ENCODE measurements at regions not wholly inside any gene's neighbourhood (a gene's known extent, or its start where the extent isn't known, plus 50 kb on each side); places are given as distances from the start of the nearest gene placed in this dataset.
"Not testable (repeated sequence)": the region's sequence is repeated elsewhere in the genome, so short reads cannot be mapped to it uniquely, and the experiment has no call there.

- no peak for DNase-seq
Observed at GRCh38 chr2:34656632-34657031, 1057.5 kb upstream of the FAM98A start.

GRCh38 chr2:34652636-34653035, 1053.5 kb upstream of the FAM98A start:
- no peak for DNase-seq

DNA sequence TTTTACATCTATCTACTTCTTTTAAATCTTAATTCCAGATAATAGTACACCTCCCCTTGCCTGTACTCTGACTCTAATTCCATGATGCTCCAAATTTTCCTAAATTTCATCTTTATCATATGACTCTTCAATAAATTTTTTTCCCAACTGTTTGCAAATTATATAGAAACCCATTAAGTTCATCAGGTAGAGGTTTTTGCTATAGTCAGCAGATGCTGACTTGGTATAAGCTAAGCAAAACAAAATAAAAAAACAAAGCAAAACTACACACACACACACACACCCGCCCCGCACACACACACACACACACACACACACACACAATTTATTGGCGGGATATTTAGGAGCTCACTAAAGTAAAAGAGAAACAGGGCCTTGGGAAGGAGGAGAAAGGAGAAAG, 1047.8 kb upstream of the FAM98A start:
- DNase-seq: no peak

DNA sequence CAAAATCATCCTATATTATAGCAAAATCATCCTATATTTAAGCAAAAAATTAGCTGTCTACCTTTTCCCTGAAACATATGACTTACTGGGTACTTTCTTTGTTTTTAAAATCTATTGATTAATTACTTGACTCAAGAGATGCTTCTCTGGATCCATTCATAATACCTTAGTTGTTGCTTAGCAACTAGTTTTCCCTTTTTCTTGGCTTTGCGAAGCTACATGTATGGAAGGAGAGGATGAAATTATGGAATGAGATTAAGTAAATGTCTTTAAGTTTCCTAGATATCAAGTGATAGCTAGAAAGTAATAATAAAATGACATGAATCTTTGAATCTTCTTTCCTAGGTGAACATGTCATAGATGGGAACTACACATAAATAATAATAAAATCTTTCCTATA, 1033.2 kb upstream of the FAM98A start:
- no peak for DNase-seq

GRCh38 chr2:34627003-34627402, 1027.9 kb upstream of the FAM98A start:
- DNase-seq: no peak

DNA sequence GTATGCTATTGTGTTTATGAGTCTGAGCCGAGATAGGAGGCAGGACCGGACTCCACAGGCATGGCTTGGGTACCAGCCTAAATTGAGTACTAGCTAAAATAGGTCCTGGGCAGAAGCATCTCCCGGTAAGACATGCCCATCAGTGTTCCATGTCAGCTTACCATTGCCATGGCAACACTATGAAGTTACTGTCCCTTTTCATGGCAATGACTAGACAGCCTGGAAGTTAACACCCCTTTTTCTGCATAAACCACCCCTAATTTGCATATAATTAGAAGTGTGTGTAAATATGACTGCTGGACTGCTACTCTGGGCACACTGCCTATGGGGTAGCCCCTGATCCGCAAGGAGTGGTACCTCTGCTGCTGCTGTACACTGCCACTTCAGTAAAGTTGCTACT, 1005.1 kb upstream of the FAM98A start:
- DNase-seq: no peak

DNA sequence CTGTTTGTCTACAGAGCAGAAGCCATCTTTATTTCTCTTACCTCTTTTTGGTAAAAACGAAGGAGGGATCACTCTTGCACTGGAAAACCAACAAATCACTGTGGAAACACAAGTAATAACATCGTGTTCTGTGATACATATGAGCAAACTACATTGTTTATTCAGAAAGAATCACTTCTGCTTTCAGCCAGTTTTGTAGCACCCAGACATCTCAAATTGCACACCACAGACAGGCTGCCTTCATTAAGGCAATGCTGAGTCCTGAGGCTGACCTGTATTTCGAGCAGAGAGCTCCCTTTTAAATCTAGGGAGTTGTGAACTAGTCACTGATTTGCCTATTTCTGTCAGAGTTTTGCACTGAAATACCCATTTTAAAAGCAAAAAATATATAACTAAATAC, 1003.2 kb upstream of the FAM98A start:
- DNase-seq: no peak

DNA sequence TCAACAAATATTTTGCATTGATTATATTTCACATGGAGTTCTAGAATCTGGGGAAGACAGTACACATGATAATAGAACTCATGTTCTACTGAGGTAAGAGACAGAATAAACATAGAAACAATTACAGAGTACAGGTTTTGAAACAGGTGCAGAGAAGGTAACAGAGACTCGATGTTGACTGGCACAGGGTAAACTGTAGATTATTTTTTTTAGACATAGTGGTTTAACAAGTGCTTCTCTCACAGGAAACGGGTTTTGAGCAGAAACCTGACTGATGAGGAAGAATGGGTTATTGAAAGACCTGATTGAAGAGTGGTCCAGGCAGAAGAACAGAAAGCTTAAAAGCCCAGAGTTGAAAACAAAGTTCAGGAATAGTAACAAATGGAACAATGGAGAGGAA, 1002.5 kb upstream of the FAM98A start:
- DNase-seq: no peak

DNA sequence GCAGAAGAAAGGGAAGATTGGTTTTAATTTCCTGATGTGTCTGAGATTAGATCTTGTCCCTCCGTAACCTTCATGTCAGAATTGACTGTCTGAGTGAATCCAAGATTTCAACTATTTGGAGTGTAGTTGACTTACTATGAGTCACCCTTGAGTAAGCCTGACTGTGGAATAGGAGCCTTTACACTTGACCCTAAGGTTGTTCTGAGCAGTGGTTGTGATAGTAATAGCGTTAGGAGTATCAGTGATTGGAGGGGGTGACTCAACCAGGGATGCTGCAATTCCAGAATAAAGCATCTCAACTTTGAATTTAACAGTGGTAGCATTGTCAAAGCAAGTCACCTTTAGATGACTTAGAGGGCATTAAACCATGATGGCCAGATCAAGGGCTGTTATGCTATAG, 979.5 kb upstream of the FAM98A start:
- DNase-seq: no peak

DNA sequence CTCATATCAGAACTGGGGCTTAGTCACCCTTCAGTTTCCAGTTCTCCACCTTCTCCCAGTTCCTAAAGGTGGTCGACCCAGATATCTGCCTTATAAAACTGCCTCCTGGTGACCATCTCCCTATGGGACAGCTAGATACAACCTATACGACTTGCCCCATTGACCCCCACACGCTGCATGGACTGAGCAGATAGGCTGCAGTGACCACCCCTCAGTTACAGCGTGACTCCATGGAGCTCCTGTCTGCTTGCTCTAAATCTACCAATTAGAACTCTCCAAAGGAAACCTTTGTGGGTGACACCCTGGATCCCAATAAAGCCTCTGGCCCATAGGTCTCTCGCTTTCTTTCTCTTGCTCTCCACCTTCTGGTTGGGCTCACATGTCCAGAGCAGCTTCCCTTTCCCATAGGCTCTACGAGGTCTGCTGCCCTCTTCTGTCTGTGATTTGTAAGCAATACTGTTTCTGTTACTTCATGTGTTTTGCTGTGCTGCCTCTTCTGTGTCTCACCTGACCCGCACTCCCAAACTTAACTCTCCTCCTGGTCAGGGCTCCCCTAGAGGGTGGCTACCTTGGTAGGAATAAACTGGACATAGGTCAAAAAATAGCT, 971.3 kb upstream of the FAM98A start:
- peak; percentile 75 for DNase-seq

DNA sequence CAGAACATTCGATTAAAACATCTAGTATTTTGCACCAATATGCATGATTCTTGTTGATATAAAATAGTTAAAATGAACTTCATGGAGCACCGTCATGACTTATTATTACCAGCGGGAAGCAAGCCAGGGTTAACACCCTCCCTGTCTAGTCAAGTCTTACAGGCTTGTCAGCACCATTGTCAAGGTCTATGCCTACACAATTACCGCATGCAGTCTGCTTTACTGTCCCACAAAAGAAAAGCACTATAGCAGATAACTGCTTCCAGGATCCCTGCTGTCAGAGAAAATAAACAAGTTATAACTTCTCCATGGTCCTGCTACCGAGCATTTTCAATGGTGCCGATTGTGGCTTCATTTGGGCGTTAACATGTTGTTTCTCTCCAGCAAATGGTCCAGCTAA, 968.0 kb upstream of the FAM98A start:
- DNase-seq: no peak

GRCh38 chr2:34552337-34552736, 953.2 kb upstream of the FAM98A start:
- DNase-seq: no peak

DNA sequence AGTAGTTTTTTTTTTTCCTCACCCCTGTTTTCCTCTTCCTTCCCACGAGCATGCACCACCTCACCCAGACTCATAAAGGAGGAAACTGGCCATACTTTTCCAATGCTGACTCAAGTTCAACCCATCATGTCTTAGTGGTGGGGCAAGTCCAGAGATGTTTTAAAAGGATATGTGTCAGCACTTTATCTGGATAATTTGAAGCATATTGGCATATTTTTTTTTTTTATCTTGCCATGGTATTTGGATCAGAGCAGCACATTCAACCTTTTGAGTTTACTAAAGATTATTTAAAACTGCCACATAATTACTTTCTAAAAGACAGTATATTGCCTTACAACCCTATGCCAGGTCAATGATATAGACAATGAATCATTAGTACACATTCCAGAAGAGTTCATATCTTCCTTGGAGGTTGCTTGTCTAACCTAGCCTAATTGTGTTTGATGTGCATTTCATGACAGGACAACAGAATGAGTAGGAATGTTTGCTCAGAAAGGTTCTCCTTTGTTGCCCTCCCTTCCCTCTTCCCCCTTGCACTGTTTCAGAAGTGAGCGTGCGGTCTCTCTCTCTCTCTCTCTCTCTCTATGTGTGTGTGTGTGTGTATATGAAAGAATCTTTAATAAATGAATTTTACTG, 950.7 kb upstream of the FAM98A start:
- no peak for DNase-seq

- no peak for DNase-seq
Observed at GRCh38 chr2:34547900-34548299, 948.8 kb upstream of the FAM98A start.

DNA sequence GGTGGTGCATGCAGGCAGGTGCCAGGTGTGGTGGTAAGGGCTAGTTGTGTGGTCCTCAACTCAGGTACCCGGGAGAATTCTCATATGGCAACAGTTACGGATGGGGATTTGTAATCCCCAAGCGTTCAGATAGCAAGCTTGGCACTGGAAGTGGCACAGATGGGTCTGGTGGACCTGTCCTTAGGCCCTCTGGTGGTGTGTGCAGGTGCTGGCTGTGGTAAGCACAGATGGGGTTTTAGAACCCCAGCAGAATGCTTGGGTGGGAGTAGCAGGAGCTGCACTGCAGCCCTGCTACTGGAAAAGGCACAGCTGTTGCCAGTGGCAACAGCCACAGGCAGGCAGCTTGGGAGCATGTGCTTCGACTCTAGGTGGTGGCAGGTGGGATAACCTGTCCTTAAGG, 948.2 kb upstream of the FAM98A start:
- peak; percentile 26 for DNase-seq

- peak; percentile 86 for DNase-seq
Observed at GRCh38 chr2:34545486-34546136, 946.5 kb upstream of the FAM98A start.

DNA sequence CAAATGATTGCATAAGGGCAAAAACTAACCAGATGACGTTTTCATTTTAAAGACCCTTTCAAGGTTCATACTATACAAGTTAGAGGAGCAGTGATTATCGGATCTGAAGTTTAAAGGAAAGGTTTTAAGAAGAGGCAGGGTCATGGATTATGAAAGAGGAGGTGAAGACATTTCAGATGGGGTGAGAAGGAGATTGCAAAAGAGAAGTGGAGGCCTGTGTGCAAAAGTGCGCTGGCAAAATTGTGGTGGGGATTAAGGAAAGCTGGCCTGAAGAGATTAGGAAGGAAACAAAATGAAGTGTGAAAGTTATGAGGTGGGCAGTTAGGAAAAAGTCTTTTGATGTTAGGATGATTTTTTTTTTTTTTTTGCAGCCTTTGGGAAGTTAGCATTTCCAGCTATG, 935.7 kb upstream of the FAM98A start:
- DNase-seq: peak; percentile 6

DNA sequence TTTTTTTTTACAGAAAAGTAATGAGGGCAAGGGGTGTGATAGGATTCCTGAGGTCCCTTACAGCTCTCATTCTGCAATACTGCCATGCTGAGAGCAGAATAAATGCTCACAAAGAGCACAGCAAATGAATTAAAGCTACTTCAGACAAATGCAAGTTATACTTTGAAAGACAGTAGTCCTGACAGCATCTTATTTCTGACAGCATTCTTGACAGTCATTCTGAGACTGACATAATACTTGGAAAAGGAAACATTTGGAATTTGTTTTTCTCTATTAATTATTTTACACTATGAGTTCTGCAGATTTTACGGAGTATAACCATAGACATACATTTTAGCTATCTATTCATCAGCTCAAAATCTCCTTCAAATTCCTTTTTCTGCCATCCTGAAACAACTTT, 935.2 kb upstream of the FAM98A start:
- DNase-seq: no peak

DNA sequence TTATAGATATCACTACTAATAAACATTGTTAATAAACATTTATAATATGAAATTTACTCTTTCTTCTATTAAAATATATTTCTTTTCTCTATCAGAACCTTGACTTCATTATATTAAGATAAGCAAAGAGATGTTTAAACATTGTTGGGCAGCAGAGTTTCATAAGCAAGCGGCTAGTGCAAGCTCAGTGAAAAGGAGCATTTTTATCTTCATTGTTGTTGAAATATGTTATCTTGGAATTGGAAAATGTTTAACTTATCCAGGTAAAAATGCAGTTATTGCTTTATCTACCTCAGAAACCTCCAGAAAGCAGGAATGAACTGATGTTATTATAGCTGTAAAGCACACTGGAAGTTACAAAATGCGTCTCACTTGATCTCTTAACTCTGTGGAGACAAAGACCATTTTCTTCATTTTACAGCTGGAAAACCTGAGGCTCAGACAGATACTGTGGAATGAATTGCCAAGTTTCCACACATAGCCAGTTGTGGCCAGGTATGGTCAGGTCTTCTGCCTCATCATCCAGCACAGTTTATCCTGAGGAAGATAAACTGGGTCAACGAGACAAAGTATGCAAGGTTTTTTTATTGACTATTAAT, 934.6 kb upstream of the FAM98A start:
- no peak for DNase-seq

DNA sequence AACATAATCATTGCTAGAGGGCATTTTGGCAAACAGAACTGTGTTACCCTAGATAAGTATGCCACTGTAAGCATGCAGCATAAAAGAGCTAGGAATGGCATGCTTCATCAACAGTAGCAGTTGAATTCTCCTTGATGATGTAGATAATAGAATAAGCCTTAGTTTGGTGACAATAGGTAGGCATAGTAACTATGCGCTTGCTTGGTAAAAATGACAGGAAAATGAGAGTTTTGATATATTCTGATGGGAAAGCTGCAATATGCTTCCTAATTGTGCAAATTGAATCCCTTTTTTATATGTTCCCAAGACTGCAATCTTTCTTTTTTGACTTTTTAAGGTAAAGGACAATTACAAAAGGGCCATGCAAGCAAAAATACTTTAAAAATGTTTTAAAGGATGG, 930.9 kb upstream of the FAM98A start:
- no peak for DNase-seq

GRCh38 chr2:34523958-34524514, 924.9 kb upstream of the FAM98A start:
- no peak for DNase-seq

DNA sequence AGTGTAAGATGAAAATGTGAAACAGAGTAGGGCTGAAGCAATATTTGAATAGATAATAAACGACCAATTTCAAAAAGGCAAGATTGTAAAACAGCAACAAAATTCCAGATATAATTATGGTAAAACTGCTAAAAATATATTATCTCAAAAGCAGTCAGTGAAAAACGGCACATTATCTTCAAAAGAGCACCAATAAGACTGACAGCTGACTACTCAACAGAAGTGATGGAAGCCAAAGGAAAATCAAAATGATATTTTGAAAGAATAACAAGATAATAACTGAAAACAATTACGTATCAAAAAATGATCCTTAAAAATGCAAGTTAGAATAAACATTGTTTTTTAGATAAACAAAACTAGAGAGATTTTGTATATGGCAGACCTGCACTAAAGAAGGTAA, 920.6 kb upstream of the FAM98A start:
- DNase-seq: no peak

DNA sequence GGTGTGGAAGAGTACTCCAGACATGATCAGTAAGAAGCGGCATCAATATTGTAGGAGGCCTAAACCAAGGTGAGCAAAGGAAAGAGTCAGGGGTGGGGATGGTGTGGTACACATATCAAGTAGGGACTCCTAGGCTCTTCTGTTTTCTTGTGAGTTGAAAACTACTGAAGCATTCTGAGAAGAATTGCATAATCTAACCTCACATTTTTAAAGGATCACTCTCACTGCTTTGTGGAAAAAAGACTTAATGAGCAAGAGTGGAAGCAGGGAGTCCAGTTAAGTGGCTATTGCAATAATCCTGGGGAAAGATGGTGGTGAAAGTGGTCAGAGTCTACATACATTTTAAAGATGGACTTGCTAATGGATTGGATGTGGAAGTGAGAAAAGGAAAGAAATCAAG, 899.5 kb upstream of the FAM98A start:
- DNase-seq: no peak

DNA sequence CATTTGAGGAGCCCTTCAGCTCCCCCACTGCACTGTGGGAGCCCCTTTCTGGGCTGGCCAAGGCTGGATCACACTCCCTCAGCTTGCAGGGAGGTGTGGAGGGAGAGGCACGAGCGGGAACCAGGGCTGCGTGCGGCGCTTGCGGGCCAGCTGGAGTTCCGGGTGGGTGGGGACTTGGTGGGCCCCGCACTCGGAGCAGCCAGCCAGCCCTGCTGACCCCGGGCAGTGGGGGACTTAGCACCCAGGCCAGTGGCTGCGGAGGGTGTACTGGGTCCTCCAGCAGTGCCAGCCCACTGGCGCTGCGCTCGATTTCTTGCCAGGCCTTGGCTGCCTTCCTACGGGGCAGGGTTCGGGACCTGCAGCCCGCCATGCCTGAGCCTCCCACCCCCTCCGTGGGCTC, 895.1 kb upstream of the FAM98A start:
- not testable (repeated sequence) for DNase-seq
